GM12878 (cell line): ENCODE measurements at regions not wholly inside any gene's neighbourhood (a gene's known extent, or its start where the extent isn't known, plus 50 kb on each side); places are given as distances from the start of the nearest gene placed in this dataset.

Experiments
- ATAC-seq: fragments of 200-7000 bp; cut with Tn5 transposase; 3 replicates; pipeline ENCODE4 v1.9.1; 2020; ENCODE audit warnings: mild to moderate bottlenecking, moderate library complexity
- BruUV-seq: library from RNA; stranded (reverse); fragments of 400-500 nt; replicated peaks from 2 replicates; lab custom pipeline; 2021; lab: Mats Ljungman, UMichigan
- CTCF ChIA-PET: fragments of 300-600 bp; sonication (Branson Sonifier 250); formaldehyde crosslinking; extraction: SDS; loops from one replicate; lab custom pipeline; 2021; ENCODE audit warnings: inconsistent platforms; lab: Yijun Ruan, JAX
- POLR2A ChIA-PET: fragments of 350-600 bp; formaldehyde crosslinking; extraction: SDS; loops from one replicate; lab custom pipeline; 2021; ENCODE audit warnings: inconsistent platforms; lab: Charles Lee
- RAD21 ChIA-PET: fragments of 300-600 bp; sonication (Branson Sonifier 250); formaldehyde crosslinking; loops from one replicate; lab custom pipeline; 2023; ENCODE audit warnings: antibody characterized with exemption; ENCODE audit not compliant: unreplicated experiment; lab: Charles Lee
- SMC1A ChIA-PET: fragments of 300-600 bp; sonication (Branson Sonifier 250); formaldehyde crosslinking; loops from one replicate; lab custom pipeline; 2023; ENCODE audit not compliant: unreplicated experiment, uncharacterized antibody; lab: Charles Lee
- DNase-seq: peaks from one replicate; pipeline ENCODE4 v3.0.0-alpha.2; 2011; ENCODE audit warnings: low read depth, low spot score
- FAIRE-seq: peaks from 3 replicates; lab custom pipeline; 2011; peaks lifted over from hg19 to GRCh38; lab: Jason Lieb, UNC
- H2AFZ ChIP-seq: 2 replicates; pipeline ENCODE4 v1.6.0; 2011; ENCODE audit warnings: low read depth, low read length, control low read depth; ENCODE audit not compliant: control insufficient read depth
- H3K27ac ChIP-seq: 2 replicates; pipeline ENCODE4 v1.5.1; 2011; ENCODE audit warnings: control low read depth; ENCODE audit not compliant: control insufficient read depth, insufficient read depth
- H3K27me3 ChIP-seq, 2 experiments: replicated peaks in 1 of 2; 2 replicates each; pipeline versions ENCODE4 v1.6.0 to v1.6.1; 2011; ENCODE audit warnings: low read length in 1 of 2; ENCODE audit not compliant: control insufficient read depth in 2 of 2, insufficient read depth in 2 of 2
- H3K36me3 ChIP-seq, 2 experiments: 2 replicates each; pipeline ENCODE4 v1.5.1; 2011; ENCODE audit warnings: low read length in 1 of 2; ENCODE audit not compliant: control insufficient read depth in 2 of 2, insufficient read depth in 2 of 2
- H3K4me1 ChIP-seq: 2 replicates; pipeline ENCODE4 v1.6.1; 2011; ENCODE audit warnings: mild to moderate bottlenecking, low read length, moderate library complexity, mixed read lengths; ENCODE audit not compliant: control insufficient read depth, insufficient read depth
- H3K4me2 ChIP-seq: 2 replicates; pipeline ENCODE4 v1.6.0; 2011; ENCODE audit warnings: control low read depth; ENCODE audit not compliant: control insufficient read depth, insufficient read depth
- H3K4me3 ChIP-seq: fragments of 200-600 bp; sonication (generic); 2 replicates; pipeline ENCODE4 v1.5.1; 2016
- H3K79me2 ChIP-seq: 2 replicates; pipeline ENCODE4 v1.6.0; 2011; ENCODE audit warnings: low read length; ENCODE audit not compliant: control insufficient read depth, insufficient read depth
- H3K9ac ChIP-seq: 2 replicates; pipeline ENCODE4 v1.8.0; 2011; ENCODE audit warnings: low read length, control low read depth, mixed read lengths; ENCODE audit not compliant: control insufficient read depth, insufficient read depth
- H3K9me3 ChIP-seq: replicated peaks from 3 replicates; pipeline ENCODE4 v1.5.1; 2011; ENCODE audit warnings: mild to moderate bottlenecking, low read length; ENCODE audit not compliant: control insufficient read depth, insufficient read depth
- H4K20me1 ChIP-seq: 2 replicates; pipeline ENCODE4 v1.6.0; 2011; ENCODE audit not compliant: control insufficient read depth, insufficient read depth
- BRCA1 ChIP-seq: IDR thresholded peaks from 2 replicates; pipeline ENCODE4 v1.6.1; 2011; ENCODE audit warnings: low read depth, low read length, improper control_type of control experiment
- ETV6 ChIP-seq, 2 experiments: fragments of 450-650 bp in 1 of 2; IDR thresholded peaks in 1 of 2; conservative IDR thresholded peaks in 1 of 2; 2 replicates each; pipeline ENCODE4 v1.6.1; 2014; ENCODE audit warnings: antibody characterized with exemption in 1 of 2, borderline replicate concordance in 1 of 2, low read depth in 1 of 2, mild to moderate bottlenecking in 1 of 2, moderate library complexity in 1 of 2
- HCFC1 ChIP-seq: fragments of 150-350 bp; IDR thresholded peaks from 2 replicates; pipeline ENCODE4 v1.6.1; 2014; ENCODE audit warnings: low read length
- HDAC2 ChIP-seq: fragments of 200-600 bp; sonication (generic); IDR thresholded peaks from 2 replicates; pipeline ENCODE4 v1.6.1; 2017
- KLF5 ChIP-seq: fragments of 450-650 bp; IDR thresholded peaks from 2 replicates; pipeline ENCODE4 v1.6.1; 2014; ENCODE audit warnings: mild to moderate bottlenecking; ENCODE audit not compliant: partially characterized antibody
- NR2C2 ChIP-seq: IDR thresholded peaks from 2 replicates; pipeline ENCODE4 v1.6.1; 2011; ENCODE audit warnings: borderline replicate concordance, low read depth; ENCODE audit not compliant: control insufficient read depth, insufficient read length
- NR2F1 ChIP-seq: fragments of 450-650 bp; conservative IDR thresholded peaks from 2 replicates; pipeline ENCODE4 v1.6.1; 2017; ENCODE audit warnings: mild to moderate bottlenecking
- RUNX3 ChIP-seq: IDR thresholded peaks from 2 replicates; pipeline ENCODE4 v1.6.1; 2012; ENCODE audit warnings: low read length, inconsistent platforms
- SMARCA5 ChIP-seq: fragments of 450-650 bp; IDR thresholded peaks from 2 replicates; pipeline ENCODE4 v1.6.1; 2017; ENCODE audit warnings: mild to moderate bottlenecking
- TAF1 ChIP-seq: IDR thresholded peaks from 2 replicates; pipeline ENCODE4 v1.6.1; 2011; ENCODE audit warnings: mild to moderate bottlenecking, low read depth, low read length, borderline replicate concordance
- TARDBP ChIP-seq: IDR thresholded peaks from 2 replicates; pipeline ENCODE4 v1.6.1; 2016; ENCODE audit warnings: borderline replicate concordance
- WGBS: methylation state at CpG from one replicate; pipeline ENCODE4 v1.1.6; 2016; ENCODE audit warnings: low lambda C conversion rate; ENCODE audit not compliant: insufficient replicate concordance, insufficient coverage; ENCODE audit errors: missing lambda C conversion rate; 5-methylcytosine and 5-hydroxymethylcytosine counted together
- in situ Hi-C: fragments of 300-500 bp; cut with MboI; formaldehyde crosslinking; loops from 9 replicates; pipeline ENCODE4 v1.14.3; 2018; ENCODE audit warnings: mixed read lengths
- intact Hi-C: fragments of 100-400 bp; cut with micrococcal nuclease; formaldehyde crosslinking; loops from one replicate; pipeline ENCODE4 v1.14.2; 2022; ENCODE audit not compliant: unreplicated experiment
- TF ChIP-seq, protein P1 (sequence below): fragments of 450-650 bp; conservative IDR thresholded peaks from 2 replicates; pipeline ENCODE4 v1.6.1; 2017; ENCODE audit warnings: mild to moderate bottlenecking, moderate library complexity

DNA sequence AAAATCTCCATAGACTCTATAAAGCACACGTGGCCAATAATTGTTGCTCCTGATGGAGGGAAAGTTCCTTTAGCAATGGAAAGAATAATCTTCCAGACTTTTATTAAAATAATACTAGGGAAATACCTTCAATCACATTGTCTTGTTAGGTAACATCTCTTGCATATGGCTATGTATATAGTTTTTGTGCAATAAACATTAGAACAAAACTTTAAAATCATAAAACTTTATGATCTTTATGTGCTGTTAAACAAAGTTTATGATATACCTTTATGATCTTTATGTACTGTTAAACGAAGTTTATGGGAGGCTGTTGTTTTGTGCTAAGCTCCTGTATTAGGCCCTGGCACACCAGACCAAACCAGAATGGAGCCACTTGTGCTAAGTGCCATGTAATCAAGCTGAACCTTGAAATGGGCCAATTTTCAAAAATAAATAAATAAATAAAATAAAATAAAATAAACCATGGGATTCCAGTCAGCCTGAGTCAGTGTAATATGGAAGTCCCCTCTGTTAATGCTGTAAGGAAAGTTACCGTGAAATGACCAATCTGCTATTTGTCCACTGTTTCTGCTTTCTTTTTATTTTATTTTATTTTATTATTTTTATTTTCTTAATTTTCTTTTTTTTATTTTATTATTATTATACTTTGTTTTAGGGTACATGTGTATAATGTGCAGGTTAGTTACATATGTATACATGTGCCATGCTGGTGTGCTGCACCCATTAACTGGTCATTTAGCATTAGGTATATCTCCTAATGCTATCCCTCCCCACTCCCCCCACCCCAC is 431.3 kb downstream of the SPATA31D1 start:
- in situ Hi-C loops: no loop called here
- H3K27me3 ChIP-seq: no peaks in the 10 kb centered on the region
- H3K27ac ChIP-seq: no peak overlapping the region
- no peaks in the 10 kb centered on the region for H3K9me3 ChIP-seq
- ChIA-PET RAD21 (no interaction called here), CTCF (no interaction called here), POLR2A (no interaction called here), SMC1A (no interaction called here)
- no TSS peak for BruUV-seq
- no peaks in the 10 kb centered on the region for H3K36me3 ChIP-seq
- DNase-seq (no peak), ATAC-seq (no peak), FAIRE-seq (no peak)
- no peak overlapping the region for H2AFZ ChIP-seq
- intact Hi-C loops: no loop called here
- H3K4me1 ChIP-seq: no peaks in the 10 kb centered on the region
- no peaks in the 10 kb centered on the region for H3K79me2 ChIP-seq
- H4K20me1 ChIP-seq: no peaks in the 10 kb centered on the region
- WGBS: 33% methylated on average over 3 of the region's 3 CpGs
- H3K9ac ChIP-seq: no peak overlapping the region
- H3K4me2 ChIP-seq: no peak overlapping the region
- TF ChIP-seq, protein P1, sequence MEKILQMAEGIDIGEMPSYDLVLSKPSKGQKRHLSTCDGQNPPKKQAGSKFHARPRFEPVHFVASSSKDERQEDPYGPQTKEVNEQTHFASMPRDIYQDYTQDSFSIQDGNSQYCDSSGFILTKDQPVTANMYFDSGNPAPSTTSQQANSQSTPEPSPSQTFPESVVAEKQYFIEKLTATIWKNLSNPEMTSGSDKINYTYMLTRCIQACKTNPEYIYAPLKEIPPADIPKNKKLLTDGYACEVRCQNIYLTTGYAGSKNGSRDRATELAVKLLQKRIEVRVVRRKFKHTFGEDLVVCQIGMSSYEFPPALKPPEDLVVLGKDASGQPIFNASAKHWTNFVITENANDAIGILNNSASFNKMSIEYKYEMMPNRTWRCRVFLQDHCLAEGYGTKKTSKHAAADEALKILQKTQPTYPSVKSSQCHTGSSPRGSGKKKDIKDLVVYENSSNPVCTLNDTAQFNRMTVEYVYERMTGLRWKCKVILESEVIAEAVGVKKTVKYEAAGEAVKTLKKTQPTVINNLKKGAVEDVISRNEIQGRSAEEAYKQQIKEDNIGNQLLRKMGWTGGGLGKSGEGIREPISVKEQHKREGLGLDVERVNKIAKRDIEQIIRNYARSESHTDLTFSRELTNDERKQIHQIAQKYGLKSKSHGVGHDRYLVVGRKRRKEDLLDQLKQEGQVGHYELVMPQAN: no peak
- TF ChIP-seq HDAC2 (no peak), HCFC1 (no peak), BRCA1 (no peak)
- H3K4me3 ChIP-seq: no peak overlapping the region

DNA sequence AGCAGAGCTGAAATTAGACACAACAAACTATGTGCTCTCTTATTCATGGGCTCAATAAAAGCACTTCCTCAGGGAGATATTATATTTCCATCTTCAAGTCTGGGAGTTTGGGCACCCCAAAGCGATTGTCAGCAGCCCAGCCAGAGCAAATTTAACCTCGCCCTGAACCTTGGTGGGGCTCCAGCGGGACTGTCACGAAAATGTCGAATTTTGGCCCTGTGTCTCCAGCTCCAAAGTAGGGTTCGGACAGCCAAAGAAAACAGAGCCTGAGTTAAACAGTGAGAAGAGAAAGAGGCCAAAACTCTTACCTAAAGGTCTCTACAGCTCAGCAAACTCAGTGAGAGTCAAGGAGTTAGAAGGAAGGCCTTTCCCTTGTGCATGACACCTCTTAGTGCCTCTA is 432.9 kb downstream of the SPATA31D1 start:
- H3K9ac ChIP-seq: no peak overlapping the region
- no peak overlapping the region for H2AFZ ChIP-seq
- SMC1A ChIA-PET: no interaction called here
- H3K9me3 ChIP-seq: no peaks in the 10 kb centered on the region
- ATAC-seq (no peak), FAIRE-seq (no peak)
- H3K36me3 ChIP-seq: no peaks in the 10 kb centered on the region
- no peaks in the 10 kb centered on the region for H4K20me1 ChIP-seq
- H3K79me2 ChIP-seq: no peaks in the 10 kb centered on the region
- intact Hi-C loops: no loop called here
- no peak overlapping the region for H3K4me3 ChIP-seq
- BruUV-seq: no TSS peak
- in situ Hi-C loops: no loop called here
- WGBS: 4% methylated on average over 6 of the region's 6 CpGs
- H3K27ac ChIP-seq: no peak overlapping the region
- POLR2A ChIA-PET: no interaction called here
- CTCF ChIA-PET: no interaction called here
- H3K4me2 ChIP-seq: no peak overlapping the region
- RAD21 ChIA-PET: no interaction called here
- no peaks in the 10 kb centered on the region for H3K4me1 ChIP-seq
- no peak for TF ChIP-seq SMARCA5
- TF ChIP-seq RUNX3: no peak
- no peak for TF ChIP-seq NR2C2
- TF ChIP-seq KLF5: no peak
- no peak for TF ChIP-seq NR2F1
- TF ChIP-seq TAF1: no peak
- no peak for TF ChIP-seq TARDBP
- TF ChIP-seq ETV6 (conservative IDR thresholded peaks at IDR 0.05 in 1 of 2, IDR thresholded peaks at IDR 0.05 in 1 of 2; ENCODE audit: borderline replicate concordance in 1 of 2, low read depth in 1 of 2): no peak
- TF ChIP-seq, all 136 proteins: peak for 0
- DNase-seq: no peak
- H3K27me3 ChIP-seq: no peaks in the 10 kb centered on the region
